Esophagus squamous epithelium (tissue), 5 donors: ENCODE measurements at regions not wholly inside any gene's neighbourhood (a gene's known extent, or its start where the extent isn't known, plus 50 kb on each side); places are given as distances from the start of the nearest gene placed in this dataset.

Experiments
- DNase-seq: peaks from one replicate; lab custom pipeline; 2025; lab: John Stamatoyannopoulos, UW
- H3K27ac ChIP-seq, 4 donors: fragments of 200-600 bp; sonication (generic); one replicate each; pipeline ENCODE4 v1.5.1; 2016 to 2019; ENCODE audit warnings: mild to moderate bottlenecking in 1 of 4
- H3K27me3 ChIP-seq, 4 donors: fragments of 200-600 bp; sonication (generic); 1 replicate in 3 of 4; 2 replicates in 1 of 4; pipeline versions ENCODE4 v1.5.1 to v1.6.0; 2017 to 2021; ENCODE audit warnings: antibody characterized with exemption in 1 of 4
- H3K36me3 ChIP-seq, 3 donors: fragments of 200-600 bp; sonication (generic); one replicate each; pipeline ENCODE4 v1.5.1; 2016 to 2019
- H3K4me1 ChIP-seq, 3 donors: fragments of 200-600 bp; sonication (generic); one replicate each; pipeline ENCODE4 v1.5.1; 2017 to 2019
- H3K4me3 ChIP-seq, 4 donors: fragments of 200-600 bp; sonication (generic); 1 replicate in 3 of 4; 2 replicates in 1 of 4; pipeline ENCODE4 v1.5.1; 2016 to 2019; ENCODE audit warnings: mild to moderate bottlenecking in 2 of 4, moderate library complexity in 1 of 4
- H3K9me3 ChIP-seq, 3 donors: fragments of 200-600 bp; sonication (generic); one replicate each; pipeline ENCODE4 v1.5.1; 2016 to 2019
- POLR2A ChIP-seq, 4 donors: fragments of 450-650 bp; IDR thresholded peaks; one replicate each; pipeline ENCODE4 v1.6.1; 2017; ENCODE audit warnings: antibody characterized with exemption in 4 of 4, mild to moderate bottlenecking in 4 of 4, moderate library complexity in 3 of 4
- WGBS, 2 donors: methylation state at CpG; one replicate each; pipeline ENCODE4 v1.1.5; 2018; 5-methylcytosine and 5-hydroxymethylcytosine counted together
- intact Hi-C: fragments of 100-400 bp; cut with DNase I; formaldehyde crosslinking; loops from one replicate; pipeline ENCODE4 v1.15.0; 2022
- TF ChIP-seq, protein P1 (sequence below), 6 experiments: fragments of 450-650 bp in 4 of 6; fragments of 200-600 bp in 2 of 6; sonication (generic) in 2 of 6; IDR thresholded peaks; one replicate each; pipeline ENCODE4 v1.5.1; 2016 to 2019; ENCODE audit warnings: antibody characterized with exemption in 6 of 6, mild to moderate bottlenecking in 4 of 6, moderate library complexity in 4 of 6
- donor health status: DM: yes; HTN: yes; CAD: no.

DNA sequence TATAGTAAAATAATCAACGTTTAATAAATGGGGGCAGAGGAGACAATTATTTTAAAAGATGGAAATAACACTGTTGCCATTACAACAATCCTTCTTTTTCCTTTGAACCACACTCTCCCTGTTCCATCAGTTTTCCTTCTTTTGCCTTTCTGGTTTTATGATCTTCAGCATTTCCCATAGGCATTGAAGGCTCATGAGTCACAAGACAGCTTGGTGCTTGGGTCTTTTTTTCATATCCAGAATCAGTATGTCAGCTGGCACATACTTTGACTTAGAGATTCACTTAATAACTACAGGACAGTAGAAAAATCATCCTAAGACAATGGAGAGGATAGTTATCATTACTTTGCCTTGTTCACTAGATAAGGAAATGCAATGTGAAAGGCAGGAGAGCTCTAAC lies 521.6 kb upstream of the TSPY4 start:
- Histone ChIP-seq H3K27ac (no peak overlapping the region), H3K4me1 (no peaks in the 10 kb centered on the region), H3K36me3 (no peaks in the 10 kb centered on the region), H3K4me3 (no peak overlapping the region), H3K9me3 (no peaks in the 10 kb centered on the region), H3K27me3 (no peaks in the 10 kb centered on the region)
- WGBS, 2 donors = 14% methylated on average over 1 of the region's 1 CpG; no CpG with 5 or more reads in 1 of the 2 donors
- TF ChIP-seq POLR2A (IDR thresholded peaks at IDR 0.05) = no peak
- TF ChIP-seq, protein P1, sequence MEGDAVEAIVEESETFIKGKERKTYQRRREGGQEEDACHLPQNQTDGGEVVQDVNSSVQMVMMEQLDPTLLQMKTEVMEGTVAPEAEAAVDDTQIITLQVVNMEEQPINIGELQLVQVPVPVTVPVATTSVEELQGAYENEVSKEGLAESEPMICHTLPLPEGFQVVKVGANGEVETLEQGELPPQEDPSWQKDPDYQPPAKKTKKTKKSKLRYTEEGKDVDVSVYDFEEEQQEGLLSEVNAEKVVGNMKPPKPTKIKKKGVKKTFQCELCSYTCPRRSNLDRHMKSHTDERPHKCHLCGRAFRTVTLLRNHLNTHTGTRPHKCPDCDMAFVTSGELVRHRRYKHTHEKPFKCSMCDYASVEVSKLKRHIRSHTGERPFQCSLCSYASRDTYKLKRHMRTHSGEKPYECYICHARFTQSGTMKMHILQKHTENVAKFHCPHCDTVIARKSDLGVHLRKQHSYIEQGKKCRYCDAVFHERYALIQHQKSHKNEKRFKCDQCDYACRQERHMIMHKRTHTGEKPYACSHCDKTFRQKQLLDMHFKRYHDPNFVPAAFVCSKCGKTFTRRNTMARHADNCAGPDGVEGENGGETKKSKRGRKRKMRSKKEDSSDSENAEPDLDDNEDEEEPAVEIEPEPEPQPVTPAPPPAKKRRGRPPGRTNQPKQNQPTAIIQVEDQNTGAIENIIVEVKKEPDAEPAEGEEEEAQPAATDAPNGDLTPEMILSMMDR (IDR thresholded peaks at IDR 0.05) = no peak
- DNase-seq = no peak
- intact Hi-C loops = no loop called here

DNA sequence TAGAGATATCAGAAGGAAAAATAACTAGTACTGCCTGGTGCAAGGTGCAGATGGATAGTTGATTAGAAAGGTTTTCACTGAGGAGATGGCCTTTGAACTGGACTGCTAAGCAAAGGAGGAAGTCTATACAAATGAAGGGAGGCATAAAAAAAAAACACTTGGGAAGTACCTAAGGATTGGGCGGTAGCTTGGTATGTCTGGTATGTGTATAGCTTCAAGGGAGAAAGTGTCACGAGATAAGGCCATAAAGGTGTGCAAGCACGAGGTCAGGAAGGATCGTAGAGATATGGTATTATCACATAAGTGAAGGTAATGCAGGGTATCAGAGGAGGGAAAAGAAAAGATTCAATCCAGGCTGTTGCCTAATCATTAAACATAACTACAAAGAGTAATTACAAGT lies 517.2 kb upstream of the TSPY4 start:
- no peaks in the 10 kb centered on the region for H3K9me3 ChIP-seq
- intact Hi-C loops = no loop called here
- no peak overlapping the region for H3K4me3 ChIP-seq
- no peaks in the 10 kb centered on the region for H3K27me3 ChIP-seq
- H3K36me3 ChIP-seq = no peaks in the 10 kb centered on the region
- H3K4me1 ChIP-seq = no peaks in the 10 kb centered on the region
- WGBS, 2 donors = 57% methylated on average over 4 of the region's 4 CpGs; no CpG with 5 or more reads in 1 of the 2 donors
- TF ChIP-seq, protein P1 (IDR thresholded peaks at IDR 0.05) = no peak
- TF ChIP-seq POLR2A (IDR thresholded peaks at IDR 0.05) = no peak
- H3K27ac ChIP-seq = no peak overlapping the region
- DNase-seq = no peak

DNA sequence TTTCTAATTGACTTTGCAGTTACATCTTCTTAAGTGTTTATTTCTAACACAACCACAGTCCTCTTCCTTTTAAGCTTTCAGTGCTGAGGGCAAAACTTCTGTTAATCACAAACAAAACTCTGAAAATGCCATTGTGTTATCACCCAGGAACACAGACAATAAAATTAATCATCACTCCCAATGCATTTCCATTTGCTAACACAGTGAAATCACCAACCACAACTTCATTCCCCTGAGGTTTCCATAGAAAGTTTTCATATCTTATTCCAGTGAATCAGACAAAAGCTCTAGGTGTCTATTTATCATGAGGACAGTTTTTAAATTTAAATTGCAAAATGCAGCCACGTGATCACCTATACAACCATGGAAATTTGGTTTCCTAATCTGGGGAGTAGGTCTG lies 516.2 kb upstream of the TSPY4 start:
- H3K27ac ChIP-seq = no peak overlapping the region
- no peak overlapping the region for H3K4me3 ChIP-seq

DNA sequence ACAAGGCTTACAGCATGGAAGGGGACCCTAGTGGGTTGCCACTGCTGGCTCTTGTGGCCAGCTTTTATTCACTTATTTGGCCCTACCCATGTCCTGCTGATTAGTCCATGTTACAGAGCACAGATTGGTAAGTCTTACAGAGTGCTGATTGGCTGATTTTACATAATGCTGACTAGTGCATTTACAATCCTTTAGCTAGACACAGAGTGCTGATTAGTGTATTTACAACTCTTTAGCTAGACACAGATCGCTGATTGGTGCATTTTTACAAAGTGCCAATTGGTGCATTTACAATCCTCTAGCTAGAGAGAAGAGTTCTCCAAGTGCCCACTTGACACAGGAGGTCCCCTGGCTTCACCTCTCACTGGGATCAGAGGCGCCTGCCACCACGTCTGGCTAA lies 485.0 kb upstream of the TSPY4 start:
- no peaks in the 10 kb centered on the region for H3K36me3 ChIP-seq
- H3K9me3 ChIP-seq = no peaks in the 10 kb centered on the region
- intact Hi-C loops = no loop called here
- no CpG with 5 or more reads among the region's 3 CpGs for WGBS, 2 donors
- H3K4me1 ChIP-seq = no peaks in the 10 kb centered on the region
- H3K4me3 ChIP-seq = no peak overlapping the region
- H3K27me3 ChIP-seq = no peaks in the 10 kb centered on the region
- TF ChIP-seq POLR2A (IDR thresholded peaks at IDR 0.05) = no peak
- TF ChIP-seq, protein P1 (IDR thresholded peaks at IDR 0.05) = no peak
- no peak for DNase-seq
- no peak overlapping the region for H3K27ac ChIP-seq

More for the DNA sequence above, 516.2 kb upstream of the TSPY4 start:
- Histone ChIP-seq H3K27me3 (no peaks in the 10 kb centered on the region), H3K36me3 (no peaks in the 10 kb centered on the region), H3K4me1 (no peaks in the 10 kb centered on the region), H3K9me3 (no peaks in the 10 kb centered on the region)
- intact Hi-C loops = no loop called here
- DNase-seq = no peak
- 40% methylated on average over 1 of the region's 1 CpG; no CpG with 5 or more reads in 1 of the 2 donors for WGBS, 2 donors
- TF ChIP-seq POLR2A (IDR thresholded peaks at IDR 0.05) = no peak

DNA sequence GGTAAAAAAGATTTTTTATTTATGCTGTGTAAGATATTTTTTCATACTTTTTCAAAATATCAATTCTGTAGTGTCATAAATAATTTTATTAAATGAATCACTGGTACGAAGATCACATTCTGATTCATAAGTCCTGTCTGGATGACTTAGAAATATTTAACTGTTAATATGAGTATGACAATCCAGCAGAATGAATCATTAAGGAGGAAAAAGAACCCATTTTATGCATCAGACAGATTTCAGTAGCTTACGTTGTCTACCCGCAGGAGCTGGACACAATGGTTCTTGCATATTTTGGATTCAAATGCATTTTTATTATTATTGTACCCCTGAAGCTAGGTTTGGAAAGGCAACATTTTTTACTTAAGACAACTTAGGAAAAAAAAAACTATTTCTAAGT lies 448.9 kb upstream of the TSPY4 start:
- WGBS, 2 donors = 83% methylated on average over 3 of the region's 3 CpGs; no CpG with 5 or more reads in 1 of the 2 donors

More for the DNA sequence above, 448.9 kb upstream of the TSPY4 start:
- no peak for DNase-seq
- no peaks in the 10 kb centered on the region for H3K9me3 ChIP-seq
- H3K4me3 ChIP-seq = no peak overlapping the region
- intact Hi-C loops = no loop called here
- H3K4me1 ChIP-seq = no peaks in the 10 kb centered on the region
- TF ChIP-seq POLR2A (IDR thresholded peaks at IDR 0.05) = no peak
- TF ChIP-seq, protein P1 (IDR thresholded peaks at IDR 0.05) = no peak
- H3K36me3 ChIP-seq = no peaks in the 10 kb centered on the region
- no peak overlapping the region for H3K27ac ChIP-seq
- H3K27me3 ChIP-seq = no peaks in the 10 kb centered on the region
